H1 (cell line): ENCODE measurements at regions not wholly inside any gene's neighbourhood (a gene's known extent, or its start where the extent isn't known, plus 50 kb on each side); places are given as distances from the start of the nearest gene placed in this dataset.

ENCODE experiments used
- BRCA1 ChIP-seq: IDR thresholded peaks from 2 replicates; pipeline ENCODE4 v1.6.1; 2012; ENCODE audit warnings: low read depth, low read length, improper control_type of control experiment
- CHD7 ChIP-seq: fragments of 300-600 bp; sonication (generic); IDR thresholded peaks from 2 replicates; pipeline ENCODE4 v1.7.1; 2012; ENCODE audit warnings: low read length, moderate library complexity, mild to moderate bottlenecking, inconsistent platforms; ENCODE audit not compliant: insufficient replicate concordance
- CTCF ChIP-seq, 3 experiments: IDR thresholded peaks; 1 replicate in 2 of 3; 2 replicates in 1 of 3; pipeline versions ENCODE4 v1.5.1 to v1.6.1; 2011; ENCODE audit warnings: low read length in 3 of 3, mild to moderate bottlenecking in 3 of 3, inconsistent platforms in 2 of 3, low read depth in 1 of 3, moderate library complexity in 1 of 3; ENCODE audit not compliant: insufficient read depth in 1 of 3; ENCODE audit errors: control extremely low read depth in 1 of 3
- RAD21 ChIP-seq, 2 experiments: IDR thresholded peaks in 1 of 2; conservative IDR thresholded peaks in 1 of 2; 2 replicates each; pipeline ENCODE4 v1.6.1; 2011; ENCODE audit warnings: low read depth in 2 of 2, low read length in 2 of 2, improper control_type of control experiment in 1 of 2, inconsistent platforms in 1 of 2, mild to moderate bottlenecking in 1 of 2, moderate library complexity in 1 of 2
- SP2 ChIP-seq: IDR thresholded peaks from 2 replicates; pipeline ENCODE4 v1.6.1; 2012; ENCODE audit warnings: mild to moderate bottlenecking, low read length, inconsistent platforms
- TAF1 ChIP-seq: IDR thresholded peaks from 2 replicates; pipeline ENCODE4 v1.6.1; 2011; ENCODE audit warnings: mild to moderate bottlenecking, low read depth, low read length

GRCh38 chr6:44725070-44725469, 337.6 kb downstream of the CDC5L start (continued):
- TF ChIP-seq CTCF (IDR thresholded peaks at IDR 0.05; ENCODE audit: control extremely low read depth in 1 of 3, insufficient read depth in 1 of 3, low read depth in 1 of 3, low read length in 3 of 3) (no peak), CHD7 (no peak), RAD21 (IDR thresholded peaks at IDR 0.05 in 1 of 2, conservative IDR thresholded peaks at IDR 0.05 in 1 of 2; ENCODE audit: low read depth in 2 of 2, low read length in 2 of 2) (no peak), BRCA1 (no peak), SP2 (no peak), TAF1 (no peak)
- TF ChIP-seq, all 59 proteins: peak for 0
